HPDE6-E6E7 (cell line): ENCODE measurements at regions not wholly inside any gene's neighbourhood (a gene's known extent, or its start where the extent isn't known, plus 50 kb on each side); places are given as distances from the start of the nearest gene placed in this dataset.

Source experiments
- DNase-seq: peaks from one replicate; pipeline ENCODE4 v3.0.0; 2011; ENCODE audit warnings: missing footprints; ENCODE audit errors: extremely low spot score

- no peak for DNase-seq
Observed at GRCh38 chr16:14362774-14363371, 267.2 kb downstream of the PARN start.

DNA sequence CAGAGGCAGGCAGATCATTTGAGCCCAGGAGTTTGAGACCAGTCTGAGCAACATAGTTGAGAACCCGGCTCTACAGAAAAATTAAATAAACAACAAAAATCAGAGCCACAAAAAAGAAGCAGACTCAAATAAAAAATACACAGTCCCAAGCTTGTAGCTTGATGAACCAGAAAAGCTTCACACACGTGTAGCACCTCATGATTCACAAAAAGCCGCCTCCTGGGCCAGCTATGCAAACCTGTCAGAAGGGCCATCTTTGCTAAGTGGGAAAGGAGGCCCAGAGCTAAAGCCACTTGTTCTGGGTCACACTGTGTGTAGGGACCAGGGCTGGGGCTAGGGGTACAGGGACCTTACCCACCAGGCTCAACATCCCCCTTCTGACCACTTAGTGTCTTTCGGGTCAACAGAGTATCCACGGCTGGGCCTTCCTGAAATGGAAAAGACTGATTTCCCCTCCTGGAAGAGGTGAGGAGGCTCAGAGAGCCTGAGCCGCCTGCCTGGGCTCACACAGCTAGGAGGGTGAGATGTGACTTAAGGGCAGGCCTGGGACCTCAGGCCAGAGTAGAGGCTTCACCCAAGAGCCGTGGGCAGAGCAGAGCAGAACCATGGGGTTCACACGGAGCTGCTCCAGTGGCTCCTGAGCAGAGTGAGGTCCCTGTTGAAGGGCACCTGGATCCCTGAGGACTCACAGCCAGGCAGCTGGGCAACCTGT is 269.6 kb downstream of the PARN start:
- DNase-seq, result no peak

GRCh38 chr16:14358697-14359305 is 271.3 kb downstream of the PARN start:
- DNase-seq, result peak; percentile 49

DNA sequence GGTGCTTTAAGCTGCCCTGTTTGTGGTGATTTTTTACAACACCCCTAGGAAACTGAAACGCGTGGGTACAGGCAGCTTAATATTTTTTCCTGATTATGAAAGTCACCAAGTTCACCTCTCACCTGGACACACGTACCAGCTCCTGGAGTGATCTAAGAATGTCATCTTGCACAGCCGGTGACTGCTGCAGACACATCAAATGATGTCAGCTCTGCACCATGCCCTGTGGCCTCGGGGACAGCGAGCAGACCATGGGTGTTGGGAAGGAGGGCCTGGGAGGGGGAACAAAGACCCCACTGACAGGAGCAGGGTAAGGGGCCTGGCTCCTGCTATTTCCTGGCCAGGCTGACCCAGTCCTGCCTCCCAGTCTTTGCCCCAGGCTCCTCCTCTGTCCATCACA is 272.7 kb downstream of the PARN start:
- no peak for DNase-seq

DNA sequence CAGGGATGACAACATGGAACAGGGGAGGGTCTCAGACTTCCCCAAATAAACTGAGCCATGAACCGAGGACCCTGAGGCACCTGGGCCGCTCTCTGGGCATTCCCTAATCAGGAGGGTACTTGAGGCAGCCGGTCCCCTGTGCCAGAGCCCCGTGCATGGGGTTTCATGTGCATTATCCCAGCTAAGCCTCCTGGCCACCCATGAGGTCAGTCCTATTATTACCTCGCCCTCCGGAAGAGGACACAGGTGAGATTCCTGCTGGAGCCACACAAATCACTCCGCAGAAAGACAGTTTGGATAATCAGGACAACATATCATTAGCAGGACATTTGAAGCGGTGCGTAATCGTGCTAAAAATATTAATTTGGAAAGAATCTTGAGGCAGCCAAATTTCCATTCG is 274.0 kb downstream of the PARN start:
- no peak for DNase-seq

- DNase-seq, result no peak
Observed at GRCh38 chr16:14354561-14355351, 275.3 kb downstream of the PARN start.

DNA sequence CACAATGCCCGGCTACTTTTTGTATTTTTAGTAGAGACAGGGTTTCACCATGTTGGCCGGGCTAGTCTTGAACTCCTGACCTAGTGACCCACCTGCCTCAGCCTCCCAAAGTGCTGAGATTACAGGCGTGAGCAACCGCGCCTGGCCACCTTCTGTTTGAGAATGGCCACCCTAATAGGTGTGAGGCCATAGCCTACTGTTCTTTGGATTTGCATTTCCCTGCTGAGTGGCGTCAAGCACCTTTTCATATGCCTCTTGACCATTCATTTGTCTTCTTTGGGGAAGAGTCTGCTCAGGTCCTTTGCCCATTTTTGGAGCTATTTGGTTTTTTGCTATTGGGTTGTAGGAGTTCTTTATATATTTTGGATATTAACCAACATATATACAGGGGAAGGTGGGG is 276.7 kb downstream of the PARN start:
- no peak for DNase-seq

GRCh38 chr16:14351647-14352046 is 278.4 kb downstream of the PARN start:
- DNase-seq, result no peak

DNA sequence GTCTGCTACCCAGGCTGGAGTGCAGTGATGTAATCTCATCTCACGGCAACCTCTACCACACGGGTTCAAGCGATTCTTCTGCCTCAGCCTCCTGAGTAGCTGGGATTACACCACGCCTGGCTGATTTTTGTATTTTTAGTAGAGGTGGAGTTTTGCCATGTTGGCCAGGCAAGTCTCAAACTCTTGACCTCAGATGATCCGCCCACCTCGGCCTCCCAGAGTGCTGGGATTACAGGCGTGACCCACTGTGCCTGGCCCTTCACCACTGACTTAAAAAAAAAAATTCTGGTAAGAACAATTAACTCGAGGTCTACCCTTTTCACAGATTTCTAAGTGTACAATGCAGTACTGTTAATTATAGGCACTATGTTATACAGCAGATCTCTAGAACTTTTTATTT is 279.4 kb downstream of the PARN start:
- DNase-seq, result no peak

DNA sequence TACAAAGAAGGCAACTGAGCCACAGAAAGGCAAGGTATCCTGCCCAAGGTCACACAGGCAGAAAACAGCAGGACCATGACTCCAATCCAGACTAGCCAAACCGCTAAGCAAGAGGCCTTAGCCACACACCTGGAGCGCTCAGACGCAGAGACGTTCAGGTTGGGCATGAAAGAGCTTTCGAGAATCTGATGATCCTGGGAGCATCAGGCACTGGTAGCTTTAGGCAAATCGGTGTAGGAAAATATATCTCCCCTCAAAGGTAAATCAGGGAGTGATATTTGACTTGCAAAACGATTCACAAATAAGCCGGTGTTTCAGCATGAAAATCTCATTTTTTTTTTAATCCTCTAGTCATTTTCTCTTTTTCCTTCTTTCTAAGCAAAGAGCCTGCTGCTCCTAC is 279.0 kb downstream of the MRTFB start:
- no peak for DNase-seq

DNA sequence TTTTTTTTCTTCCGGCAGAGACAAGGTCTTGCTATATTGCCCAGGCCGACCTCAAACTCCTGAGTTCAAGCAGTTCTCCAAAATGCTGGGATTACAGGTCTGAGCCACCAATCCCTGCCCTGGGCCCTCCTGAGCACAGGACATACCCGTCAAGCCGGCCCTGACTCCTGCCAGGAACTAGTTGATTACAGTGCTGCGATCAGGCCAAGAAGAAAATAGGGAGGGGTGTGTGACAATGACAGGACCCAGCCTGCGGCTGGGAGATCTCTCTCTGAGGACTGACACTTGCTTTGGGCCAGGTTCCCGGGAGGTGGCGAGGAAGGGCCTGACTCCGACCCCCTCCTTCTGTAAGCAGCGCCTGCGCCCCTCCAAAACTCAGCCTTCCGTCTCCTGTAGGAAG is 276.6 kb downstream of the MRTFB start:
- no peak for DNase-seq

DNA sequence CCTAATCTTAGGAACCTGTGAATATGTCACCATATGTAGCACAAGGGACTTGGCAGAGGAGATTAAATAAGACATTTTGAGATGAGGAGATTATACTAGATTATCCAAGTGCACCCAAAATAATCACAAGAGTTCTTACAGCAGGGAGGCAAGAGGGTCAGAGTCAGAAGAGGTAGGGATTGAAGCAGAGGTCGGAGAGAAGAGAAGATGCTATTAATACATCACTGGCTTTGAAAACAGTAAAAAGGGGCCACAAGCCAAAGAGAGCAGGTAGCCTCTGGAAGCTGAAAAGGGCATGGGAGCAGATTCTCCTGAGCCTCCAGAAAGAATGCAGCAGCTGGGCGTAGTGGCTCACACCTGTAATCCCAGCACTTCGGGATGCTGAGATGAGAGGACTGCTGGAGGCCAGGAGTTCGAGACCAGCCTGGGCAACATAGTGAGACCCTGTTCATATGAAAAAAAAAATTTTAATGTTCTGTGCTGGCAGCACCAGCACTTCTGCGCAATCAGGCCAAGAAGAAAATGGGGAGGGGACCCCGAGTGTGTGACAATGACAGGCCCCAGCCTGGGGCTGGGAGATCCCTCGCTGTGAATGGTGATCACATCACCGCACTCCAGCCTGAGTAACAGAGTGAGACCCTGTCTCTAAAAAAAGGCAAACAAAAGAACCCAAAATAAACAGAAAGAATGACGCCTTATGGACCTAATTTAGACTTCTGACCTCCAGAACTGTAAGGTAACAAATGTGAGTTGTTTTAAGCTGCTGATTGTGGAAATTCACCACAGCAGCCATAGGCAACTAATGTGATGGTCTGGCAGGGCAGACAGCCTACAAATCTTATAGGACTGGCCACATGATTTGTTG is 275.4 kb downstream of the MRTFB start:
- DNase-seq, result no peak

DNA sequence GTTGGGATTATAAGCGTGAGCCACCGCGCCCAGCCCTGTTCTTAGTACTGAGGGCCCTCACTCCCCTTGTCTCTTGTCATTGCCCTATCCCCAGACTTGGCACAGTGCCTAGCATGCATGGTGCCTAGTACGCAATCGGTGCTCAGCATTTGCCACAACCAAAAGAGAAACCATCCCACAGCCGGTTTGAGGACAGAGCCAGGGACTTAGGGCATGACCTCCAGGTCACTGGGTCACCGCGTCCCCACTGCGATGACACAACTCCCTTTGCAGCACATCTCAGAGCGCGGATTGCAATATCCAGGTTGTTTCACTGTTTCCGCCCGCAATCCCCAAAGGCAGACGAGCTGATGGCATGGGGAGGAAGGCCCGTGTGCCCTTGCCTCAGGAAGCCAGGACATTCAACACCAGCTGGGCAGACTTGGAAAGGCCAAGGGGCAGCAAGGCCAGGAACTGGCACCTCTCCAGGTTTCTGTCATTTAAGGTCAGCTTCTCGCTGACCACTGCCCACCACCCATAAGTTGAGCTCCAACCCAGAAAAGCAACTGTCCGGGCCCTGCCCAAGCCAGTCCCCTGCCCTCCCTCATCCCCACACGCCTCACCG is 274.5 kb downstream of the MRTFB start:
- DNase-seq, result no peak

GRCh38 chr16:14344945-14345344 is 273.8 kb downstream of the MRTFB start:
- no peak for DNase-seq

GRCh38 chr16:14344292-14344691 is 273.2 kb downstream of the MRTFB start:
- DNase-seq, result no peak

- no peak for DNase-seq
Observed at GRCh38 chr16:14341324-14342225, 270.5 kb downstream of the MRTFB start.

DNA sequence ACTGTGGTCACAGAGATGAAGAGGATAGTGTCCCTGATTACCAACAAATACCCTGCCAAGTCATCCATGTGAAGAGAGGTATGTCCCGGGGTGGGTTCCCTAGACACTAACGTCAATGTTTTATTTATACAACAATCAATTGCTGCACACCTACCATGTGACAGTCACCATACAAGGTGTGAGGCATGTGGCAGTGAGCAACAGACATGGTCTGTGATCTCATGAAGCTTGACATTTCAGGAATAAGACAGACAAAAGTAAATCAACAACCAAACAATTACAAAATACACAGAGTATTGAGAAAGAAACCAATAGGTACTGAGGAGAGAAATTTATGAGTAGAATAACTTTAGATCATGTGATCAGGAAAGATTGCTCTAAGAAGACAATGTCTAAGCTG is 268.6 kb downstream of the MRTFB start:
- DNase-seq, result no peak

DNA sequence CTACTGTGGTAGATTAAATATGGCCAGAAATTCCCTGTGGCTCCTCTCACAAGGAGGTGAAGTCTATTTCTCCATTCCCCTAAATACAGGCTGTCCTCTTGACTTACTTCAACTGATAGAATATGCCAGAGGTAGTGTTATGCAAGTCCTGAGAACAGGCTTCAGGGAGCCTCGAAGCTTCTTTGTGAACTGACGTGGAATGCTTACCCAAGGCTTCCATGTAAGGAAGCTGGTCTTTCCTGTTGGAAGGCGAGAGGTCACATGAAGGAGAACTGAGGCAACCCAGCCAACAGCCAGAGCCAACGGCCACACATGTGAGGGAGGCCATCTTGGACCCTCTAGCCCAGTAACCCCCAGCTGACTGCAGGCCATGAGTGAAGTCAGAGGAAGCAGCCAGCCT is 267.9 kb downstream of the MRTFB start:
- DNase-seq, result no peak

GRCh38 chr16:14338236-14338635 is 267.1 kb downstream of the MRTFB start:
- no peak for DNase-seq
